ENCODE measurements at regions not wholly inside any gene's neighbourhood (a gene's known extent, or its start where the extent isn't known, plus 50 kb on each side); places are given as distances from the start of the nearest gene placed in this dataset.

- no peak for DNase-seq (ENCODE audit: low read depth)
- TF ChIP-seq CTCF (IDR thresholded peaks at IDR 0.05; ENCODE audit: insufficient read depth, low read length): no peak
Observed at GRCh38 chr15:69909719-69910444, 187.8 kb downstream of the TLE3 start.

GRCh38 chr15:69910514-69910913, 187.2 kb downstream of the TLE3 start:
- no peak for TF ChIP-seq CTCF (IDR thresholded peaks at IDR 0.05; ENCODE audit: insufficient read depth, low read length)
- DNase-seq (ENCODE audit: low read depth): no peak
- no peak overlapping the region for H3K4me3 ChIP-seq (ENCODE audit: low read depth, low read length)

More at GRCh38 chr15:69909719-69910444, 187.8 kb downstream of the TLE3 start:
- no peak overlapping the region for H3K4me3 ChIP-seq (ENCODE audit: low read depth, low read length)

GRCh38 chr15:69912116-69912515, 185.6 kb downstream of the TLE3 start:
- no peak for TF ChIP-seq CTCF (IDR thresholded peaks at IDR 0.05; ENCODE audit: insufficient read depth, low read length)
- DNase-seq (ENCODE audit: low read depth): no peak
- no peak overlapping the region for H3K4me3 ChIP-seq (ENCODE audit: low read depth, low read length)

- DNase-seq (ENCODE audit: low read depth): no peak
- no peak overlapping the region for H3K4me3 ChIP-seq (ENCODE audit: low read depth, low read length)
- no peak for TF ChIP-seq CTCF (IDR thresholded peaks at IDR 0.05; ENCODE audit: insufficient read depth, low read length)
Observed at GRCh38 chr15:69914040-69914439, 183.7 kb downstream of the TLE3 start.

- TF ChIP-seq CTCF (IDR thresholded peaks at IDR 0.05; ENCODE audit: insufficient read depth, low read length): no peak
- DNase-seq (ENCODE audit: low read depth): no peak
- no peak overlapping the region for H3K4me3 ChIP-seq (ENCODE audit: low read depth, low read length)
Observed at GRCh38 chr15:69914960-69915359, 182.8 kb downstream of the TLE3 start.

- H3K4me3 ChIP-seq (ENCODE audit: low read depth, low read length): no peak overlapping the region
- TF ChIP-seq CTCF (IDR thresholded peaks at IDR 0.05; ENCODE audit: insufficient read depth, low read length): no peak
- DNase-seq (ENCODE audit: low read depth): no peak
Observed at GRCh38 chr15:69916169-69916785, 181.4 kb downstream of the TLE3 start.
